Suppressor macrophage (primary cell): ENCODE measurements at regions not wholly inside any gene's neighbourhood (a gene's known extent, or its start where the extent isn't known, plus 50 kb on each side); places are given as distances from the start of the nearest gene placed in this dataset.
"Not testable (repeated sequence)": the region's sequence is repeated elsewhere in the genome, so short reads cannot be mapped to it uniquely, and the experiment has no call there.

ENCODE experiments used
- DNase-seq, 4 experiments: peaks; one replicate each; pipeline ENCODE4 v3.0.0-alpha.2; 2020 to 2022

- not testable (repeated sequence) for DNase-seq
These were observed 430.5 kb upstream of the API5 start for GRCh38 chr11:42881335-42881734.

- DNase-seq, result no peak
These were observed 421.0 kb upstream of the API5 start for GRCh38 chr11:42890773-42891172.

- DNase-seq, result no peak
These were observed 410.7 kb upstream of the API5 start for GRCh38 chr11:42901084-42901483.

GRCh38 chr11:42906226-42906625 lies 405.6 kb upstream of the API5 start:
- DNase-seq, result no peak

- DNase-seq, result no peak
These were observed 398.1 kb upstream of the API5 start for GRCh38 chr11:42913731-42914130.

GRCh38 chr11:42923651-42924050 lies 388.1 kb upstream of the API5 start:
- no peak for DNase-seq

- no peak for DNase-seq
These were observed 385.9 kb upstream of the API5 start for GRCh38 chr11:42925916-42926315.

GRCh38 chr11:42947405-42947804 lies 364.4 kb upstream of the API5 start:
- no peak for DNase-seq

GRCh38 chr11:42949738-42950376 lies 361.9 kb upstream of the API5 start:
- DNase-seq, result not testable (repeated sequence)

- DNase-seq, result no peak
These were observed 360.5 kb upstream of the API5 start for GRCh38 chr11:42951266-42951665.

- no peak for DNase-seq
These were observed 354.0 kb upstream of the API5 start for GRCh38 chr11:42957831-42958230.

- no peak for DNase-seq
These were observed 353.2 kb upstream of the API5 start for GRCh38 chr11:42958635-42959034.

- no peak for DNase-seq
These were observed 351.2 kb upstream of the API5 start for GRCh38 chr11:42960521-42961088.

- DNase-seq, result no peak
These were observed 344.1 kb upstream of the API5 start for GRCh38 chr11:42967653-42968052.

- DNase-seq, result no peak
These were observed 339.1 kb upstream of the API5 start for GRCh38 chr11:42972741-42973140.

GRCh38 chr11:42974510-42975179 lies 337.2 kb upstream of the API5 start:
- DNase-seq, result no peak

GRCh38 chr11:42975180-42975529 lies 336.6 kb upstream of the API5 start:
- DNase-seq, result no peak

- DNase-seq, result no peak
These were observed 335.1 kb upstream of the API5 start for GRCh38 chr11:42976636-42977217.

- DNase-seq, result no peak
These were observed 319.2 kb upstream of the API5 start for GRCh38 chr11:42992594-42992993.

- no peak for DNase-seq
These were observed 315.1 kb upstream of the API5 start for GRCh38 chr11:42996421-42997307.

GRCh38 chr11:43004879-43005278 lies 306.9 kb upstream of the API5 start:
- not testable (repeated sequence) for DNase-seq

- DNase-seq, result no peak
These were observed 301.8 kb upstream of the API5 start for GRCh38 chr11:43010042-43010441.

- DNase-seq, result no peak
These were observed 299.2 kb upstream of the API5 start for GRCh38 chr11:43012606-43013005.
